Ureter (tissue), 1 donor: ENCODE measurements at regions not wholly inside any gene's neighbourhood (a gene's known extent, or its start where the extent isn't known, plus 50 kb on each side); places are given as distances from the start of the nearest gene placed in this dataset.
"Not testable (repeated sequence)": the region's sequence is repeated elsewhere in the genome, so short reads cannot be mapped to it uniquely, and the experiment has no call there.

Experiments used
- DNase-seq: peaks from one replicate; pipeline ENCODE4 v3.0.0-alpha.2; 2020; ENCODE audit warnings: low spot score
- donor health status: DM: yes; HTN: yes; CAD: no.

- no peak for DNase-seq
These were observed 122.8 kb downstream of the ZNF365 start for GRCh38 chr10:62496925-62497324.

GRCh38 chr10:62498271-62498670, 124.1 kb downstream of the ZNF365 start:
- DNase-seq = no peak

GRCh38 chr10:62500116-62500515, 125.9 kb downstream of the ZNF365 start:
- not testable (repeated sequence) for DNase-seq

- no peak for DNase-seq
These were observed 127.4 kb downstream of the ZNF365 start for GRCh38 chr10:62501547-62501946.

GRCh38 chr10:62502995-62503613, 128.9 kb downstream of the ZNF365 start:
- DNase-seq = no peak

GRCh38 chr10:62503872-62504271, 129.7 kb downstream of the ZNF365 start:
- DNase-seq = no peak

- DNase-seq = no peak
These were observed 132.2 kb downstream of the ZNF365 start for GRCh38 chr10:62506371-62506770.

GRCh38 chr10:62511238-62511637, 137.1 kb downstream of the ZNF365 start:
- no peak for DNase-seq

- DNase-seq = no peak
These were observed 137.5 kb downstream of the ZNF365 start for GRCh38 chr10:62511656-62512055.

GRCh38 chr10:62512732-62513475, 138.7 kb downstream of the ZNF365 start:
- DNase-seq = no peak

GRCh38 chr10:62514079-62514693, 140.0 kb downstream of the ZNF365 start:
- DNase-seq = no peak

GRCh38 chr10:62517252-62517651, 143.1 kb downstream of the ZNF365 start:
- no peak for DNase-seq

GRCh38 chr10:62527019-62527827, 153.1 kb downstream of the ZNF365 start:
- no peak for DNase-seq

GRCh38 chr10:62528441-62528840, 154.3 kb downstream of the ZNF365 start:
- DNase-seq = no peak

GRCh38 chr10:62529396-62529795, 155.2 kb downstream of the ZNF365 start:
- DNase-seq = no peak

- no peak for DNase-seq
These were observed 159.9 kb downstream of the ZNF365 start for GRCh38 chr10:62534031-62534430.

GRCh38 chr10:62538606-62539005, 164.4 kb downstream of the ZNF365 start:
- DNase-seq = no peak

- no peak for DNase-seq
These were observed 166.2 kb downstream of the ZNF365 start for GRCh38 chr10:62540389-62540788.

- no peak for DNase-seq
These were observed 167.6 kb downstream of the ZNF365 start for GRCh38 chr10:62541811-62542210.

GRCh38 chr10:62543571-62544355, 169.6 kb downstream of the ZNF365 start:
- no peak for DNase-seq
